H9 (cell line): ENCODE measurements at regions not wholly inside any gene's neighbourhood (a gene's known extent, or its start where the extent isn't known, plus 50 kb on each side); places are given as distances from the start of the nearest gene placed in this dataset.

Source experiments
- DNase-seq: peaks from one replicate; pipeline ENCODE4 v3.0.0-alpha.2; 2017
- H2AFZ ChIP-seq: one replicate; pipeline ENCODE4 v1.6.1; 2013; ENCODE audit warnings: mild to moderate bottlenecking, low read length, control low read depth, moderate library complexity
- H2AK5ac ChIP-seq: 2 replicates; pipeline ENCODE4 v1.6.1; 2013; ENCODE audit warnings: low read length, control low read depth, mixed read lengths; ENCODE audit not compliant: insufficient read length
- H2BK120ac ChIP-seq: one replicate; pipeline ENCODE4 v1.6.1; 2013; ENCODE audit warnings: low read depth, mild to moderate bottlenecking, low read length, control low read depth, inconsistent platforms; ENCODE audit not compliant: poor library complexity, severe bottlenecking
- H2BK12ac ChIP-seq: 2 replicates; pipeline ENCODE4 v1.6.1; 2013; ENCODE audit warnings: low read length, control low read depth, mixed read lengths, low read depth; ENCODE audit not compliant: insufficient read length
- H2BK15ac ChIP-seq: 2 replicates; pipeline ENCODE4 v1.6.1; 2013; ENCODE audit warnings: low read depth, low read length, control low read depth
- H2BK20ac ChIP-seq: one replicate; pipeline ENCODE4 v1.6.1; 2013; ENCODE audit warnings: low read depth, mild to moderate bottlenecking, low read length, control low read depth, inconsistent platforms; ENCODE audit not compliant: poor library complexity, severe bottlenecking
- H2BK5ac ChIP-seq: 2 replicates; pipeline ENCODE4 v1.6.1; 2013; ENCODE audit warnings: low read length, control low read depth, mixed read lengths; ENCODE audit not compliant: insufficient read length
- H3K14ac ChIP-seq: 2 replicates; pipeline ENCODE4 v1.6.1; 2013; ENCODE audit warnings: low read length, control low read depth; ENCODE audit not compliant: insufficient read depth
- H3K18ac ChIP-seq: 2 replicates; pipeline ENCODE4 v1.6.1; 2013; ENCODE audit warnings: low read depth, mild to moderate bottlenecking, mixed read lengths, low read length, control low read depth; ENCODE audit not compliant: insufficient read length
- H3K23ac ChIP-seq: 2 replicates; pipeline ENCODE4 v1.6.1; 2013; ENCODE audit warnings: low read length, control low read depth, mixed read lengths, low read depth; ENCODE audit not compliant: insufficient read length
- H3K23me2 ChIP-seq: 2 replicates; pipeline ENCODE4 v1.6.1; 2013; ENCODE audit warnings: low read depth, mild to moderate bottlenecking, mixed read lengths, low read length, control low read depth; ENCODE audit not compliant: insufficient read length, poor library complexity, severe bottlenecking
- H3K27ac ChIP-seq: 2 replicates; pipeline ENCODE4 v1.5.1; 2013; ENCODE audit warnings: low read length, control low read depth, mixed read lengths, low read depth; ENCODE audit not compliant: insufficient read length
- H3K27me3 ChIP-seq: 2 replicates; pipeline ENCODE4 v1.6.1; 2013; ENCODE audit warnings: low read length, control low read depth, inconsistent platforms; ENCODE audit not compliant: insufficient read depth
- H3K4ac ChIP-seq: 2 replicates; pipeline ENCODE4 v1.6.1; 2013; ENCODE audit warnings: low read depth, mild to moderate bottlenecking, control low read depth, inconsistent platforms, low read length, moderate library complexity
- H3K4me1 ChIP-seq: 2 replicates; pipeline ENCODE4 v1.6.1; 2013; ENCODE audit warnings: low read length, control low read depth, inconsistent platforms; ENCODE audit not compliant: insufficient read depth
- H3K4me2 ChIP-seq: 2 replicates; pipeline ENCODE4 v1.6.1; 2013; ENCODE audit warnings: low read length, control low read depth, mixed read lengths; ENCODE audit not compliant: insufficient read length, insufficient read depth
- H3K56ac ChIP-seq: 2 replicates; pipeline ENCODE4 v1.6.1; 2013; ENCODE audit warnings: low read depth, mild to moderate bottlenecking, mixed read lengths, low read length, control low read depth; ENCODE audit not compliant: insufficient read length
- H3K79me1 ChIP-seq: 2 replicates; pipeline ENCODE4 v1.6.1; 2013; ENCODE audit warnings: low read depth, mild to moderate bottlenecking, moderate library complexity, low read length, control low read depth, inconsistent platforms; ENCODE audit not compliant: insufficient read depth, poor library complexity, severe bottlenecking
- H3K79me2 ChIP-seq: 2 replicates; pipeline ENCODE4 v1.6.1; 2013; ENCODE audit warnings: low read length, control low read depth, inconsistent platforms; ENCODE audit not compliant: insufficient read depth
- H3K9ac ChIP-seq: 2 replicates; pipeline ENCODE4 v1.6.1; 2013; ENCODE audit warnings: low read length, control low read depth, mixed read lengths; ENCODE audit not compliant: insufficient read length; ENCODE audit errors: extremely low read depth
- H3K9me3 ChIP-seq: one replicate; pipeline ENCODE4 v1.6.1; 2013; ENCODE audit warnings: low read depth, low read length, inconsistent platforms; ENCODE audit not compliant: control insufficient read depth
- H3T11ph ChIP-seq: one replicate; pipeline ENCODE4 v1.6.1; 2013; ENCODE audit warnings: mild to moderate bottlenecking, low read length, control low read depth, inconsistent platforms
- H4K20me1 ChIP-seq: one replicate; pipeline ENCODE4 v1.6.1; 2013; ENCODE audit not compliant: control insufficient read depth, insufficient read length, insufficient read depth
- H4K5ac ChIP-seq: 2 replicates; pipeline ENCODE4 v1.6.1; 2013; ENCODE audit warnings: low read depth, mild to moderate bottlenecking, mixed read lengths, low read length, control low read depth; ENCODE audit not compliant: insufficient read length
- H4K8ac ChIP-seq: replicated peaks from 2 replicates; pipeline ENCODE4 v1.6.1; 2013; ENCODE audit warnings: low read length, control low read depth, mixed read lengths, low read depth; ENCODE audit not compliant: insufficient read length
- H4K91ac ChIP-seq: 2 replicates; pipeline ENCODE4 v1.6.1; 2013; ENCODE audit warnings: low read depth, mild to moderate bottlenecking, moderate library complexity, mixed read lengths, low read length, control low read depth; ENCODE audit not compliant: insufficient read length
- H3K27ac Mint-ChIP-seq, 3 experiments: 2 replicates in 2 of 3; 3 replicates in 1 of 3; pipeline ENCODE4 v1.8.0; 2020 to 2021; ENCODE audit warnings: mixed read lengths in 3 of 3, mild to moderate bottlenecking in 1 of 3, moderate library complexity in 1 of 3
- H3K27me3 Mint-ChIP-seq: 2 replicates; pipeline ENCODE4 v1.8.0; 2021; ENCODE audit warnings: low read depth, mild to moderate bottlenecking, moderate library complexity, mixed read lengths
- H3K36me3 Mint-ChIP-seq, 3 experiments: 2 replicates in 2 of 3; 3 replicates in 1 of 3; pipeline ENCODE4 v1.8.0; 2020 to 2021; ENCODE audit warnings: low read depth in 3 of 3, mixed read lengths in 3 of 3; ENCODE audit not compliant: insufficient read depth in 1 of 3
- H3K4me1 Mint-ChIP-seq, 2 experiments: 2 replicates each; pipeline ENCODE4 v1.8.0; 2020; ENCODE audit warnings: mixed read lengths in 2 of 2
- H3K4me3 Mint-ChIP-seq, 2 experiments: 2 replicates in 1 of 2; 3 replicates in 1 of 2; pipeline ENCODE4 v1.8.0; 2020 to 2021; ENCODE audit warnings: mild to moderate bottlenecking in 2 of 2, mixed read lengths in 2 of 2, moderate library complexity in 1 of 2
- H3K9me3 Mint-ChIP-seq, 2 experiments: 2 replicates in 1 of 2; 3 replicates in 1 of 2; pipeline ENCODE4 v1.8.0; 2020; ENCODE audit warnings: mild to moderate bottlenecking in 2 of 2, mixed read lengths in 2 of 2, moderate library complexity in 1 of 2
- CTCF ChIP-seq: fragments of 200-600 bp; sonication (generic); conservative IDR thresholded peaks from 3 replicates; pipeline ENCODE4 v1.8.0; 2021; ENCODE audit warnings: antibody characterized with exemption, mild to moderate bottlenecking
- WGBS: extraction: QIAGEN DNeasy Blood & Tissue Kit; methylation state at CpG from one replicate; pipeline ENCODE4 v1.1.7; 2013; ENCODE audit warnings: missing lambda C conversion rate, low lambda C conversion rate, mixed read lengths; ENCODE audit not compliant: insufficient read length; ENCODE audit errors: extremely low coverage; 5-methylcytosine and 5-hydroxymethylcytosine counted together

DNA sequence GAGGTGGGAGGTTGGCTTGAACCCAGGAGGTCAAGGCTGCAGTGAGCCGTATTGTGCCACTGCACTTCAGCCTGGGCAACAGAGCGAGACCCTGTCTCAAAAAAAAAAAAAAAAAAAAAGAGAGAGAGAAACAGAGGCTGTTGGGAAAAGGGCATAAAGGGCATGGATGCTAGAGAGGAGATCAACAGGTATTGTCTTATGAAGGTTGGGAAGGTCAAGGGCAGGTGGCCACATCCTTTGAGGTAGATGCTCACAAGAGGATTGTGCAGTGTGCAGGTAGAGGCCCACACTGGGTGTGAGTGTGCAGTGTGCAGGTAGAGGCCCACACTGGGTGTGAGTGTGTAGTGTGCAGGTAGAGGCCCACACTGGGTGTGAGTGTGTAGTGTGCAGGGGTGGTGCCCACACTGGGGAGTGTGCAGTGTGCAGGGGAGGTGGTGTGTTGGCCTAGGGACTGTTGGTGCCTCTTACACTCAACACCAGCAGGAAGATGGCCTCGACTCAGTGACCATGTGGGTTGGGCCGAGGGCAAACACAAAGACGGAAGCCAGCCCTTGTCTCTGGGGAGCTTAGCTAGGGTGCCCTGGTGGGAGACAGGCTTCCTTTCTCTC, 404.9 kb upstream of the TNRC6C start:
- TF ChIP-seq CTCF: no peak
- no peak overlapping the region for H3K56ac ChIP-seq
- H4K20me1 ChIP-seq: no peaks in the 10 kb centered on the region
- no peak overlapping the region for H2BK20ac ChIP-seq
- WGBS: no CpG with 5 or more reads among the region's 5 CpGs
- Mint-ChIP-seq H3K9me3 (no peaks in the 10 kb centered on the region; a peak in 1 of 5 replicates), H3K27me3 (peaks cover 11% of the 10 kb centered on the region), H3K4me1 (peaks cover 8 to 25% of the 10 kb centered on the region in 2 experiments), H3K36me3 (no peaks in the 10 kb centered on the region), H3K4me3 (no peak overlapping the region), H3K27ac (no peak overlapping the region)
- H3K4ac ChIP-seq: no peak overlapping the region
- no peak overlapping the region for H2AFZ ChIP-seq
- H4K91ac ChIP-seq: no peak overlapping the region
- H2AK5ac ChIP-seq: no peak overlapping the region
- no peak overlapping the region for H2BK5ac ChIP-seq
- H3K23me2 ChIP-seq: no peaks in the 10 kb centered on the region
- no peak overlapping the region for H2BK120ac ChIP-seq
- H3K79me2 ChIP-seq: no peaks in the 10 kb centered on the region
- H3T11ph ChIP-seq: no peak overlapping the region
- DNase-seq: no peak
- H2BK15ac ChIP-seq: no peak overlapping the region
- H3K9ac ChIP-seq: no peak overlapping the region
- H3K4me2 ChIP-seq: no peak overlapping the region
- H3K27me3 ChIP-seq: no peaks in the 10 kb centered on the region; the same call in 1 of the 2 replicates
- H3K79me1 ChIP-seq: no peaks in the 10 kb centered on the region
- no peak overlapping the region for H3K27ac ChIP-seq
- no peak overlapping the region for H4K5ac ChIP-seq
- H3K18ac ChIP-seq: no peak overlapping the region
- H3K4me1 ChIP-seq: no peaks in the 10 kb centered on the region
- no peaks in the 10 kb centered on the region for H3K9me3 ChIP-seq
- no peak overlapping the region for H3K23ac ChIP-seq
- no peak overlapping the region for H4K8ac ChIP-seq
- H2BK12ac ChIP-seq: no peak overlapping the region
- no peak overlapping the region; the same call in 1 of the 2 replicates for H3K14ac ChIP-seq
